ENCODE measurements at regions not wholly inside any gene's neighbourhood (a gene's known extent, or its start where the extent isn't known, plus 50 kb on each side); places are given as distances from the start of the nearest gene placed in this dataset.

DNA sequence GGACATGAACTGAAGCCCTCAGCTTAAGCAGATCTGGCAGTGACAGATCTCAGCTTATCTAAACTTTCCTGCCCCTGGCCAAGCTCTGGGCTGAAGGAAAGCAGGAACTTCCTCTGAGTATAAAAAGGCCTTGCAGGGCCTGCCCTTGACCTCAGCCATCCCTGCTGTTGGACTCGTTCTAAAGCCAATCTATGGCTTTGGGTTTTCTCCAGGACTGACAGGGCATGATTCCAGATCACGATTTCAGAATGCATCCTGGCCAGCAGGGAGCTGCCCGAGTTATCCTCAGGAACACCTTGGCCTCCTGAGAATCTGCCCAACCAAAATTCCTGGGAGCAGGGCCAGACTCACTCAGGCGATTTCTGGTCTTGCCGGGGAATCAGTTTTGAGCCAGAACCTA lies 502.7 kb downstream of the TLE4 start:
- DNase-seq (ENCODE audit: low spot score in 2 of 2) (no peak), ATAC-seq (no peak)
- Mint-ChIP-seq H3K36me3 (no peaks in the 10 kb centered on the region), H3K9me3 (no peaks in the 10 kb centered on the region), H3K4me3 (no peak overlapping the region), H3K27ac (no peak overlapping the region), H3K4me1 (peaks cover 6% of the 10 kb centered on the region)

DNA sequence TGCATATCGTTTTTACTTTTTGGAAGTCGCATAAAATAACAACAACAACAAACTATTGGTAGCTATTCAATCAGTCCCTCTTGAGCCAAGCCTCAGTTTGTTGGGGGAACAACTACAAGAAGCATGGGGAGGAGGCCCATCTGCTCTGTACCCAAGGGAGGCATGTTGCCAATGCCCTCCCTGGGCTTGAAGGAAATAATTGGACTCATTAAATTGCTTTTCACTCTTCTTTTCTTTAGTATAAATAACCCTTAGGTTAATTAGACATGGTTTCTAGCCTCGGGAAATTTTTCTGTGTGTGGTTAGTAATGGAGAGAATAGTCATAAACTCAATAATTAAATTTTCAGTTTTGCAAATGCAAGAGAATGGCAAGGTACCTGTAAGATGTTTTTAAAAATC lies 500.7 kb downstream of the TLE4 start:
- Mint-ChIP-seq H3K4me3 (no peak overlapping the region), H3K4me1 (peaks cover 6% of the 10 kb centered on the region), H3K9me3 (no peaks in the 10 kb centered on the region), H3K36me3 (no peaks in the 10 kb centered on the region), H3K27ac (no peak overlapping the region)
- DNase-seq (ENCODE audit: low spot score in 2 of 2) (no peak), ATAC-seq (no peak)

GRCh38 chr9:80070071-80070742 lies 498.4 kb downstream of the TLE4 start:
- Mint-ChIP-seq H3K9me3 (no peaks in the 10 kb centered on the region), H3K36me3 (no peaks in the 10 kb centered on the region), H3K4me1 (no peaks in the 10 kb centered on the region), H3K27ac (no peak overlapping the region), H3K4me3 (no peak overlapping the region)
- ATAC-seq (no peak), DNase-seq (ENCODE audit: low spot score in 2 of 2) (no peak)

DNA sequence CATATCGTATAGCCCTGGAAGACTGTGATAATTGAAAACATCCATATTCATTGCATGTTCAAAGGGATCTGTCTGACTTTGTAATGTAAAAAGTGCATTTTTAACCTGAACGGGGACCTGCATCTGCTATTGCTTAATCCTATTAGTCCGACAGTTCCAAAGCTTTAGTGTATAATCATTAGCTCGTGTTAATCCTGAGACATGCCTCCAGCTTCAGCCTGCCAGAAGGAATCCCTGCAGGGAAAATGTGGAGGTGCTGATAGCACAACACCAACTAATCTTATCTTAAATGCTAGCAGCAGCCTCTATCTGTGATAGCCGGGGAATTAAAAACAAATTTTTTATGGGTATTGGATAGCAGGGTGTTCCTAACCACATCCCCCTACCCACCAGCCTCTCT lies 495.2 kb downstream of the TLE4 start:
- Mint-ChIP-seq H3K4me3 (no peak overlapping the region), H3K36me3 (no peaks in the 10 kb centered on the region), H3K4me1 (no peaks in the 10 kb centered on the region)

DNA sequence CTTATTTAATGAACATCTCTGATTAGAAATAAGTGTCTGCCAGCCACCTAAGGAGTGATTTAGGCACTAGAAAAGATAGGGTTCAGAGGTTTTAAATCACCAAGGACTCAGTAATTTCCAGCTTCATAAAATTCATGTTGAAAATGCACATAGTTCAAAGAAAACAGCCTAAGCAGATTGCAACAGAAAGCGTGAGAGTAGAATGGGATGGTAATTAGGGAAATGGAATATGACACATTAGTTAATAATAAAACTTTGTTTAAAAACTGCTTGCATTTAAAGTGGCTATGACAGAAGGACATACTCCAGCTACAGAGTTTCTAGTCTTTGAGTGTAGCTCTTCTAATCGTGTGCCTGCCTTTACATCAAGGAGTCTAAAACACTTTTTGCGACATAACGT lies 490.8 kb downstream of the TLE4 start:
- H3K27ac Mint-ChIP-seq = no peak overlapping the region
- no peaks in the 10 kb centered on the region for H3K4me1 Mint-ChIP-seq
- ATAC-seq (no peak), DNase-seq (ENCODE audit: low spot score in 2 of 2) (no peak)
- H3K4me3 Mint-ChIP-seq = no peak overlapping the region
- no peaks in the 10 kb centered on the region for H3K36me3 Mint-ChIP-seq
- H3K9me3 Mint-ChIP-seq = no peaks in the 10 kb centered on the region

More for the DNA sequence above, 495.2 kb downstream of the TLE4 start:
- no peak for ATAC-seq
- no peaks in the 10 kb centered on the region for H3K9me3 Mint-ChIP-seq
- no peak overlapping the region for H3K27ac Mint-ChIP-seq
- DNase-seq (ENCODE audit: low spot score in 2 of 2) = no peak

- Mint-ChIP-seq H3K4me3 (no peak overlapping the region), H3K9me3 (no peaks in the 10 kb centered on the region), H3K36me3 (no peaks in the 10 kb centered on the region), H3K27ac (no peak overlapping the region), H3K4me1 (no peaks in the 10 kb centered on the region)
- ATAC-seq = no peak
- no peak for DNase-seq (ENCODE audit: low spot score in 2 of 2)
Measured at GRCh38 chr9:80061940-80062339, 490.2 kb downstream of the TLE4 start.

DNA sequence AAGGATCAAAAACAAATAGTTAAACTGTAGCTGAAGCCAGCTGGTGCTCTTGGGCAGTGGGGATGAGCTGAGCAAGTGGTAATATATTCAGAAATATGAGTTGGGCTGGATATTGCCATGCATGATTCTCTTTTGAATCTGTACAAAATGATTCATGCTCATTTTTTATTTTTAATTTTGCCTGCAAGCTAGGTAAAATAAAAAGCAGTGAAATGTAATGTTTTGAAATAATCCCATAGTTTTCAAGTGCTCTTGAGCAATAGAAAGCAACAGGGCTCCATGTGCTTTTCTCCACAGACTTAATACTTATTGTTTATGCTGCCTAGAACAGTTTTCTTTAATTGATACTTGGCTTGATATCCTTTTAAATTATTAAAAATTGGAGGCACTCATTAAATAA lies 489.3 kb downstream of the TLE4 start:
- DNase-seq (ENCODE audit: low spot score in 2 of 2) (no peak), ATAC-seq (no peak)
- H3K27ac Mint-ChIP-seq = no peak overlapping the region
- H3K4me1 Mint-ChIP-seq = no peaks in the 10 kb centered on the region
- H3K4me3 Mint-ChIP-seq = no peak overlapping the region
- H3K9me3 Mint-ChIP-seq = no peaks in the 10 kb centered on the region
- H3K36me3 Mint-ChIP-seq = no peaks in the 10 kb centered on the region

DNA sequence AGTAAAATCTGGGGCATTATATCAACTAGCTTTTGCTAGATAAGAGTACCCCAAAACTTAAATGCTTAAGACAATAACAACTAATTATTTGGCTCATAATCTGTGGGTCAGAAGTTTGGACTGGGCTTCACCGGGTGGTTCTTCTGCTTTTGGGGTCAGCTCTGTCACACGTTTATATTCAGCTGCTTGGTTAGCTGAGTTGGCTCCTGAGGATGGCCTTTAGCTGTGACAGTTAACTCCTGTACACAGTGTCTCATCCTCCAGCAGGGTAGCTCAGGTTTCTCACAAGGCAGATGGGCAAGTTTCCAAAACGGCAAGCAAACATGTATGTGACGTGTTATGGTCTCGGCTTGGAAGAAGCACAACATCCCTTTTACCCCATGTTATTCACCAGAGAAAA lies 488.2 kb downstream of the TLE4 start:
- no peak for DNase-seq (ENCODE audit: low spot score in 2 of 2)
- ATAC-seq = no peak
- no peak overlapping the region for H3K27ac Mint-ChIP-seq
- H3K4me3 Mint-ChIP-seq = no peak overlapping the region
- no peaks in the 10 kb centered on the region for H3K36me3 Mint-ChIP-seq
- H3K4me1 Mint-ChIP-seq = no peaks in the 10 kb centered on the region
- no peaks in the 10 kb centered on the region for H3K9me3 Mint-ChIP-seq

GRCh38 chr9:80059191-80059590 lies 487.4 kb downstream of the TLE4 start:
- H3K9me3 Mint-ChIP-seq = no peaks in the 10 kb centered on the region

DNA sequence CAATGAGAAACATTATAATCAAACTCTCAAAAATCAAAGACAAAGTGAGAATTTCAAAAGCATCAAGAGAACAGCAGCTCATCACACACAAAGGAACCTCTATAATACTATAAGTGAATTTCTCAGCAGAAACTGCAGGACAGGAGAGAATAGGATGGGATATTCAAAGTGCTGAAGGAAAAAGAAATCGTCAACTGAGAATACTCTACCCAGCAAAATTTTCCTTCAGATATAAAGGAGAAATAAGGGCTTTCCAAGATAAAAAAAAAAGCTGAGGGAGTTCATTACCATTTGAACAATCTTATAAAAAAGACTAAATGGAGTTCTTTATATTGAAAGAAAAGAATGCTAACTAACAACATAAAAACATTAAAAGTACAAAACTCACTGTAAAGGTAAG lies 481.1 kb downstream of the TLE4 start:
- ATAC-seq (no peak), DNase-seq (ENCODE audit: low spot score in 2 of 2) (no peak)
- H3K4me1 Mint-ChIP-seq = no peaks in the 10 kb centered on the region
- H3K27ac Mint-ChIP-seq = no peak overlapping the region
- peaks cover 11% of the 10 kb centered on the region for H3K9me3 Mint-ChIP-seq
- H3K36me3 Mint-ChIP-seq = no peaks in the 10 kb centered on the region
- no peak overlapping the region for H3K4me3 Mint-ChIP-seq

More at GRCh38 chr9:80059191-80059590, 487.4 kb downstream of the TLE4 start:
- H3K36me3 Mint-ChIP-seq = no peaks in the 10 kb centered on the region
- no peak for DNase-seq (ENCODE audit: low spot score in 2 of 2)
- no peaks in the 10 kb centered on the region for H3K4me1 Mint-ChIP-seq
- no peak overlapping the region for H3K4me3 Mint-ChIP-seq
- no peak overlapping the region for H3K27ac Mint-ChIP-seq
- ATAC-seq = no peak

DNA sequence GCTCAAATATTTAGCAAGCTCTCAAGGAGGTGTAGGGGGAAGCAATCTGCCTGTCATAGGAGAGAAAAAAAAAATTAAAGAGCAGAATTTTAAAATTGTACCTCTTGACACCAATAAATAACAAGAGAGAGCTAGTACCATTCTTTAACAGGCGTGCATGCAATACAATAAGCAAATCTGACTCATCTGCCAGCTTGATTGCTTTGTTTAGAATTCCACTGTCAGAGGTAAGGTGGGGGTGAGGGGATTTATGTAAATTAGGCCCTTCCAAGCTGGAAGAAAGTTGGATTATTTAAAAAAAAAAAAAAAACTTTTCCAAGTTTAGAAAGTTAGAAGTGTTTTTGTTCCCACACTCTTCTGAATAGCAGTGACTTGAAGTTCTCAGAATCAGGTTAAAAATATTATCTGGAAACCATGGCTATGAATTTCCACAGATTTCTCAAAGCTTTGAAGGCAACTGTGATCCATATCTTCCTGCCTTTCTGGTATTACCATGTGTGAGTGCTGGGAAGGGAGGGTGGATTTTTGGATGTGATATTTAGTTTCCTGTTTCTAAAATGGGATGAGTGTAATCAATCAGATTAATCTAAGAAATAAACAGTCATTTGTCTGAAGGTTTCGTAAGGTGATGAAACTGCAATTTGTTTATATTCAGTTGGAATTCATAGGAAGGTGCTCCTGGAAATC lies 477.5 kb downstream of the TLE4 start:
- H3K36me3 Mint-ChIP-seq = no peaks in the 10 kb centered on the region
- ATAC-seq (no peak), DNase-seq (ENCODE audit: low spot score in 2 of 2) (no peak)
- no peak overlapping the region for H3K27ac Mint-ChIP-seq
- no peaks in the 10 kb centered on the region for H3K4me1 Mint-ChIP-seq
- H3K9me3 Mint-ChIP-seq = peaks cover 11% of the 10 kb centered on the region
- H3K4me3 Mint-ChIP-seq = no peak overlapping the region

DNA sequence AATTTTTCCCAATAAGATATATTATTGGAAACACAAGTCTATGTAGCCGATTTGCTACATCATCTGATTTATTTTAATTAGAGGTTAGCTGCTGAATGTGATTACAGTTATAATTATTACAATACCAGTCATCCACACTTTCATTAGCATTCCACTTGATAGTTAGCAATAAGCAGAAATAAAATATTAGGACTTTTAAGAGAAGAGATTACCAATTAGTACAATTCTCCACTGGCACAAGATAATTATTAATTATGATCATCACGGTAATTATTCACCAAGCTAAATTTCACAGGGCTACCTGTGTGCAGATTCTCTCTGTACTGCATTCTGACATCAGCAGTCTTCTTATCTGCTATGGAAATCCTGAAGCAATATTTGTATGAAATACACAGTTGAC lies 474.7 kb downstream of the TLE4 start:
- no peaks in the 10 kb centered on the region for H3K4me1 Mint-ChIP-seq
- H3K9me3 Mint-ChIP-seq = no peaks in the 10 kb centered on the region
- DNase-seq (ENCODE audit: low spot score in 2 of 2) = no peak
- H3K27ac Mint-ChIP-seq = no peak overlapping the region
- no peaks in the 10 kb centered on the region for H3K36me3 Mint-ChIP-seq
- no peak for ATAC-seq
- H3K4me3 Mint-ChIP-seq = no peak overlapping the region

- H3K27ac Mint-ChIP-seq = no peak overlapping the region
- no peaks in the 10 kb centered on the region for H3K9me3 Mint-ChIP-seq
- DNase-seq (ENCODE audit: low spot score in 2 of 2) (no peak), ATAC-seq (no peak)
- H3K4me1 Mint-ChIP-seq = no peaks in the 10 kb centered on the region
- no peak overlapping the region for H3K4me3 Mint-ChIP-seq
- H3K36me3 Mint-ChIP-seq = no peaks in the 10 kb centered on the region
Measured at GRCh38 chr9:80041821-80042220, 470.1 kb downstream of the TLE4 start.

DNA sequence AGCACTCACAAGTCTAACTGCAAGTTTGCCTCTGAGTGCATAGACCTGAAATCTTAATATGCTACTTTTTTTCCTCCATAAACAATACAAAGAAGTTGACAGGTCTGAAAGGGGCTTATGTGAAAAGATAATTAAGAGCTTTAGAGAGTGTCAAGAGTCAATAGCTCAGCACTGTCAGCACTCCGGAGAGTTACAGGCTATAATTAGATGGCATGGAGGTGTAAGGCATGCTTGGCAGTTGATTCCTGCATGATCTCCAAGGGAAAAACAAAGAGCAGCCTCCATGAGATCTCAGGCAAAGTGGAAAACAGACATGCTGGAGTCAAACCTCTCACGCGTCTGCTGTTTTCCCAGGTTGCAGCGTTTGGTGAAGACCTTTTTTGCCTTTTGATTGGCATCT lies 468.7 kb downstream of the TLE4 start:
- no peaks in the 10 kb centered on the region for H3K4me1 Mint-ChIP-seq
- DNase-seq (ENCODE audit: low spot score in 2 of 2) (no peak), ATAC-seq (no peak)
- H3K4me3 Mint-ChIP-seq = no peak overlapping the region
- H3K9me3 Mint-ChIP-seq = no peaks in the 10 kb centered on the region
- no peaks in the 10 kb centered on the region for H3K36me3 Mint-ChIP-seq
- no peak overlapping the region for H3K27ac Mint-ChIP-seq

- no peak for DNase-seq (ENCODE audit: low spot score in 2 of 2)
- no peaks in the 10 kb centered on the region for H3K9me3 Mint-ChIP-seq
Measured at GRCh38 chr9:80030801-80031200, 459.0 kb downstream of the TLE4 start.

DNA sequence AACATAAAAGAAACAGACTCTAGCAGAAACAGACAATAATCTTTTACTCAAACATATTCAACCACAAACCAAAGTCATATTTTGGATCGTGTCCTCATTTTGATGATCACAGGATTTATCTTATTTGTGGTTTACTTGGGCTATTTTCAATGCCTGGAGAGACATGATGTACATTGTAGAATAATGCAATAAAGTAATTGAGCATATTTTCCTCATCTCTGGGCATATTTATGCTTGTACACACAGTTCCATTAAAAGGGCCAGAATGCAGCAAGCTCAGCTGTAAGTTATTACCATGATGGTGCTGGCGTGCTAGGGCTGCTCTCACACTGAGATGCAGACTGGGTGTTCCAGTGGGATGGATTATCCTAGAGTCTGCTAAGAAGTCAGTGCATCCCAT lies 456.7 kb downstream of the TLE4 start:
- no peaks in the 10 kb centered on the region for H3K9me3 Mint-ChIP-seq
- H3K27ac Mint-ChIP-seq = no peak overlapping the region
- DNase-seq (ENCODE audit: low spot score in 2 of 2) (no peak), ATAC-seq (no peak)
- no peaks in the 10 kb centered on the region for H3K36me3 Mint-ChIP-seq
- H3K4me3 Mint-ChIP-seq = no peak overlapping the region
- H3K4me1 Mint-ChIP-seq = no peaks in the 10 kb centered on the region

More at GRCh38 chr9:80030801-80031200, 459.0 kb downstream of the TLE4 start:
- no peaks in the 10 kb centered on the region for H3K36me3 Mint-ChIP-seq
- H3K4me3 Mint-ChIP-seq = no peak overlapping the region
- ATAC-seq = no peak
- no peak overlapping the region for H3K27ac Mint-ChIP-seq
- no peaks in the 10 kb centered on the region for H3K4me1 Mint-ChIP-seq

Data from stimulated activated effector memory CD8-positive, alpha-beta T cell treated with anti-CD3 and anti-CD28 coated beads, Interleukin-12 subunit alpha, Interleukin-12 subunit beta, amount 100 ng/mL, for 72 hours (primary cell).